HG03066 (cell line): ENCODE measurements at regions not wholly inside any gene's neighbourhood (a gene's known extent, or its start where the extent isn't known, plus 50 kb on each side); places are given as distances from the start of the nearest gene placed in this dataset.
"Not testable (repeated sequence)": the region's sequence is repeated elsewhere in the genome, so short reads cannot be mapped to it uniquely, and the experiment has no call there.

Experiments used
- ATAC-seq: cut with Tn5 transposase; IDR thresholded peaks from one replicate; pipeline ENCODE4 v1.9.1; 2021; ENCODE audit warnings: low read depth; ENCODE audit not compliant: unreplicated experiment

GRCh38 chr2:192535956-192536921 lies 341.5 kb upstream of the TMEFF2 start:
- no peak for ATAC-seq

GRCh38 chr2:192534072-192534471 lies 339.3 kb upstream of the TMEFF2 start:
- ATAC-seq: no peak

GRCh38 chr2:192524642-192525251 lies 330.0 kb upstream of the TMEFF2 start:
- ATAC-seq: not testable (repeated sequence)

- not testable (repeated sequence) for ATAC-seq
Measured at GRCh38 chr2:192524214-192524613, 329.5 kb upstream of the TMEFF2 start.

GRCh38 chr2:192515937-192516336 lies 321.2 kb upstream of the TMEFF2 start:
- no peak for ATAC-seq

- ATAC-seq: no peak
Measured at GRCh38 chr2:192513575-192513974, 318.8 kb upstream of the TMEFF2 start.

GRCh38 chr2:192507836-192508450 lies 313.2 kb upstream of the TMEFF2 start:
- not testable (repeated sequence) for ATAC-seq

GRCh38 chr2:192500550-192501200 lies 305.9 kb upstream of the TMEFF2 start:
- ATAC-seq: peak; percentile 61

GRCh38 chr2:192499476-192499875 lies 304.7 kb upstream of the TMEFF2 start:
- no peak for ATAC-seq

- no peak for ATAC-seq
Measured at GRCh38 chr2:192498747-192499146, 304.0 kb upstream of the TMEFF2 start.

- not testable (repeated sequence) for ATAC-seq
Measured at GRCh38 chr2:192488158-192488557, 293.4 kb upstream of the TMEFF2 start.

GRCh38 chr2:192487636-192488035 lies 292.9 kb upstream of the TMEFF2 start:
- no peak for ATAC-seq

GRCh38 chr2:192484903-192485302 lies 290.2 kb upstream of the TMEFF2 start:
- ATAC-seq: no peak

GRCh38 chr2:192480984-192481383 lies 286.3 kb upstream of the TMEFF2 start:
- ATAC-seq: no peak

- no peak for ATAC-seq
Measured at GRCh38 chr2:192473331-192473730, 278.6 kb upstream of the TMEFF2 start.

- ATAC-seq: no peak
Measured at GRCh38 chr2:192471982-192472381, 277.2 kb upstream of the TMEFF2 start.

GRCh38 chr2:192469612-192470011 lies 274.9 kb upstream of the TMEFF2 start:
- no peak for ATAC-seq

- no peak for ATAC-seq
Measured at GRCh38 chr2:192467953-192468660, 273.4 kb upstream of the TMEFF2 start.

- no peak for ATAC-seq
Measured at GRCh38 chr2:192465141-192465540, 270.4 kb upstream of the TMEFF2 start.

- ATAC-seq: no peak
Measured at GRCh38 chr2:192459422-192459821, 264.7 kb upstream of the TMEFF2 start.
